HG02571 (cell line): ENCODE measurements at regions not wholly inside any gene's neighbourhood (a gene's known extent, or its start where the extent isn't known, plus 50 kb on each side); places are given as distances from the start of the nearest gene placed in this dataset.

Source experiments
- ATAC-seq: cut with Tn5 transposase; IDR thresholded peaks from one replicate; pipeline ENCODE4 v1.9.1; 2021; ENCODE audit warnings: mild to moderate bottlenecking, moderate library complexity; ENCODE audit not compliant: unreplicated experiment

- ATAC-seq = no peak
Observed at GRCh38 chr4:59223292-59223941, 1976.7 kb upstream of the ADGRL3 start.

GRCh38 chr4:59238212-59238611 lies 1961.9 kb upstream of the ADGRL3 start:
- ATAC-seq = no peak

GRCh38 chr4:59240011-59240410 lies 1960.1 kb upstream of the ADGRL3 start:
- no peak for ATAC-seq

GRCh38 chr4:59243038-59243437 lies 1957.1 kb upstream of the ADGRL3 start:
- no peak for ATAC-seq

- no peak for ATAC-seq
Observed at GRCh38 chr4:59247032-59247431, 1953.1 kb upstream of the ADGRL3 start.

GRCh38 chr4:59248313-59248712 lies 1951.8 kb upstream of the ADGRL3 start:
- no peak for ATAC-seq

GRCh38 chr4:59249110-59249509 lies 1951.0 kb upstream of the ADGRL3 start:
- ATAC-seq = no peak

- ATAC-seq = no peak
Observed at GRCh38 chr4:59258002-59258401, 1942.1 kb upstream of the ADGRL3 start.

- ATAC-seq = no peak
Observed at GRCh38 chr4:59307609-59308008, 1892.5 kb upstream of the ADGRL3 start.

- no peak for ATAC-seq
Observed at GRCh38 chr4:59314637-59315036, 1885.5 kb upstream of the ADGRL3 start.

- no peak for ATAC-seq
Observed at GRCh38 chr4:59339631-59340030, 1860.5 kb upstream of the ADGRL3 start.

GRCh38 chr4:59341506-59341905 lies 1858.6 kb upstream of the ADGRL3 start:
- ATAC-seq = no peak

GRCh38 chr4:59348949-59349348 lies 1851.2 kb upstream of the ADGRL3 start:
- no peak for ATAC-seq

- ATAC-seq = no peak
Observed at GRCh38 chr4:59369229-59369628, 1830.9 kb upstream of the ADGRL3 start.

GRCh38 chr4:59374416-59374815 lies 1825.7 kb upstream of the ADGRL3 start:
- ATAC-seq = no peak

GRCh38 chr4:59380841-59381366 lies 1819.2 kb upstream of the ADGRL3 start:
- no peak for ATAC-seq

- ATAC-seq = no peak
Observed at GRCh38 chr4:59381591-59381990, 1818.5 kb upstream of the ADGRL3 start.

- ATAC-seq = no peak
Observed at GRCh38 chr4:59387759-59388758, 1812.1 kb upstream of the ADGRL3 start.

- ATAC-seq = no peak
Observed at GRCh38 chr4:59393780-59394179, 1806.3 kb upstream of the ADGRL3 start.

- no peak for ATAC-seq
Observed at GRCh38 chr4:59400334-59400733, 1799.8 kb upstream of the ADGRL3 start.

- no peak for ATAC-seq
Observed at GRCh38 chr4:59409647-59410046, 1790.5 kb upstream of the ADGRL3 start.

- no peak for ATAC-seq
Observed at GRCh38 chr4:59412739-59413138, 1787.4 kb upstream of the ADGRL3 start.
